Peyer's patch (tissue), 4 donors: ENCODE measurements at regions not wholly inside any gene's neighbourhood (a gene's known extent, or its start where the extent isn't known, plus 50 kb on each side); places are given as distances from the start of the nearest gene placed in this dataset.

ENCODE experiments used
- POLR2A ChIP-seq, 2 donors: fragments of 450-650 bp; IDR thresholded peaks; one replicate each; pipeline ENCODE4 v1.5.1; 2017; ENCODE audit warnings: antibody characterized with exemption in 2 of 2, mild to moderate bottlenecking in 2 of 2, moderate library complexity in 2 of 2
- TF ChIP-seq, protein P1 (sequence below), 6 experiments: fragments of 450-650 bp in 4 of 6; fragments of 200-600 bp in 2 of 6; sonication (generic) in 1 of 6; IDR thresholded peaks; one replicate each; pipeline ENCODE4 v1.5.1; 2017 to 2019; ENCODE audit warnings: antibody characterized with exemption in 6 of 6, mild to moderate bottlenecking in 3 of 6, moderate library complexity in 1 of 6

- TF ChIP-seq, protein P1, sequence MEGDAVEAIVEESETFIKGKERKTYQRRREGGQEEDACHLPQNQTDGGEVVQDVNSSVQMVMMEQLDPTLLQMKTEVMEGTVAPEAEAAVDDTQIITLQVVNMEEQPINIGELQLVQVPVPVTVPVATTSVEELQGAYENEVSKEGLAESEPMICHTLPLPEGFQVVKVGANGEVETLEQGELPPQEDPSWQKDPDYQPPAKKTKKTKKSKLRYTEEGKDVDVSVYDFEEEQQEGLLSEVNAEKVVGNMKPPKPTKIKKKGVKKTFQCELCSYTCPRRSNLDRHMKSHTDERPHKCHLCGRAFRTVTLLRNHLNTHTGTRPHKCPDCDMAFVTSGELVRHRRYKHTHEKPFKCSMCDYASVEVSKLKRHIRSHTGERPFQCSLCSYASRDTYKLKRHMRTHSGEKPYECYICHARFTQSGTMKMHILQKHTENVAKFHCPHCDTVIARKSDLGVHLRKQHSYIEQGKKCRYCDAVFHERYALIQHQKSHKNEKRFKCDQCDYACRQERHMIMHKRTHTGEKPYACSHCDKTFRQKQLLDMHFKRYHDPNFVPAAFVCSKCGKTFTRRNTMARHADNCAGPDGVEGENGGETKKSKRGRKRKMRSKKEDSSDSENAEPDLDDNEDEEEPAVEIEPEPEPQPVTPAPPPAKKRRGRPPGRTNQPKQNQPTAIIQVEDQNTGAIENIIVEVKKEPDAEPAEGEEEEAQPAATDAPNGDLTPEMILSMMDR (IDR thresholded peaks at IDR 0.05), result no peak
- no peak for TF ChIP-seq POLR2A (IDR thresholded peaks at IDR 0.05)
Observed at GRCh38 chr3:144564011-144564410, 592.4 kb downstream of the DIPK2A start.
